Subcutaneous abdominal adipose tissue (tissue), 5 donors: ENCODE measurements at regions not wholly inside any gene's neighbourhood (a gene's known extent, or its start where the extent isn't known, plus 50 kb on each side); places are given as distances from the start of the nearest gene placed in this dataset.

Experiments
- H3K27ac ChIP-seq: one replicate; pipeline ENCODE4 v1.7.0; 2013; ENCODE audit warnings: low read depth, mild to moderate bottlenecking, inconsistent platforms, low read length, moderate library complexity
- H3K27me3 ChIP-seq, 5 donors: one replicate each; pipeline ENCODE4 v1.7.0; 2013; ENCODE audit warnings: low read length in 5 of 5, inconsistent platforms in 1 of 5; ENCODE audit not compliant: control insufficient read depth in 5 of 5, insufficient read depth in 4 of 5
- H3K36me3 ChIP-seq, 5 donors: one replicate each; pipeline ENCODE4 v1.7.0; 2013; ENCODE audit warnings: low read length in 5 of 5; ENCODE audit not compliant: control insufficient read depth in 5 of 5, insufficient read depth in 5 of 5
- H3K4me1 ChIP-seq, 5 donors: one replicate each; pipeline ENCODE4 v1.7.0; 2013; ENCODE audit warnings: low read length in 5 of 5, mild to moderate bottlenecking in 3 of 5, moderate library complexity in 1 of 5; ENCODE audit not compliant: control insufficient read depth in 5 of 5, insufficient read depth in 5 of 5
- H3K4me3 ChIP-seq, 5 donors: one replicate each; pipeline ENCODE4 v1.7.0; 2013; ENCODE audit warnings: low read length in 5 of 5, low read depth in 1 of 5
- H3K9ac ChIP-seq, 5 donors: one replicate each; pipeline ENCODE4 v1.7.0; 2013; ENCODE audit warnings: low read length in 5 of 5, mild to moderate bottlenecking in 4 of 5, moderate library complexity in 3 of 5
- H3K9me3 ChIP-seq, 5 donors: one replicate each; pipeline ENCODE4 v1.7.0; 2013; ENCODE audit warnings: low read length in 5 of 5; ENCODE audit not compliant: control insufficient read depth in 5 of 5
- donor health status: healthy.
- donor health status: healthy.
- donor health status: healthy.
- donor health status: healthy.
- donor health status: healthy.

DNA sequence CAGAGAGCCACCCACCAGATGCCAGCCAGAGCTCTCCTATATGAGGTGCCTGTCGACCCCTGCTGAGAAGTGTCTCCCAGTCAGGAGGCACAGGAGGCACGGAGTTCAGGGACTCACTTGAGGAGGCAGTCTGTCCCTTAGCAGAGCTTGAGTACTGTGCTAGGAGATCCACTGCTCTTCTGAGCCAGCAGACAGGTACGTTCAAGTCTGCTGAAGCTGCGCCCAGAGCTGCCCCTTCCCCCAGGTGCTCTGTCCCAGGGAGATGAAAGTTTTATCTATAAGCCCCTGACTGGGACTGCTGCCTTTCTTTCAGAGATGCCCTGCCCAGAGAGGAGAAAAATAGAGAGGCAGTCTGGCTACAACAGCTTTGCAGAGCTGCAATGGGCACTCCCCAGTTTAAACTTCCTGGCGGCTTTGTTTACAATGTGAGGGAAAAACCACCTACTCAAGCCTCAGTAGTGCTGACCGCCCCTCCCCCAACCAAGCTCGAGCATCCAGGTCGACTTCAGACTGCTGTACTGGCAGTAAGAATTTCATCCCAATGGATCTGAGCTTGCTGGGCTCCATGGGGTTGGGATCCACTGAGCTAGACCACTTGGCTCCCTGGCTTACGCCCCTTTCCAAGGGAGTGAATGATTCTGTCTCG lies 146.7 kb upstream of the USP15 start:
- no peak overlapping the region for H3K4me3 ChIP-seq
- H3K9me3 ChIP-seq = no peaks in the 10 kb centered on the region
- H3K36me3 ChIP-seq = no peaks in the 10 kb centered on the region
- no peak overlapping the region for H3K9ac ChIP-seq
- no peak overlapping the region for H3K27ac ChIP-seq
- H3K27me3 ChIP-seq = no peaks in the 10 kb centered on the region
- H3K4me1 ChIP-seq = no peaks in the 10 kb centered on the region

DNA sequence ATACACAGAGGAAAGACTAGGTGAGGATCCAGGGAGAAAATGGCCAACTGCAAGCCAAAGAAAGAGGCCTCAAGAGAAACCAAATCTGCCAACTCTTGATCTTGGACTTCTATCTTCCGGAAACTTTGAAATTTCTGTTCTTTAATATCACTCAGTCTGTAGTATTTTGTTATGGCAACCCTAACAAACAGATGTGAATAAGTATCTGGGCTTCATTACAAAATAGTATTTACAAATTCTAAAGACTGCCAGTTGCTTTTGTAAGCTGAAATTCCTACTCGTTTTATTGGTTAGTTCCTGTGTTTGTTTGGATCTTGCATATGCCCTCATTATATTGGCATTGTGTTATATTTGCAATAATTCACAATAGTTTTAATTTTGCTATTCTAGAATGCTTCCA lies 143.2 kb upstream of the USP15 start:
- H3K9ac ChIP-seq = no peak overlapping the region
- H3K4me3 ChIP-seq = no peak overlapping the region
- no peaks in the 10 kb centered on the region for H3K27me3 ChIP-seq
- no peaks in the 10 kb centered on the region for H3K36me3 ChIP-seq
- no peaks in the 10 kb centered on the region for H3K4me1 ChIP-seq
- no peaks in the 10 kb centered on the region for H3K9me3 ChIP-seq
- no peak overlapping the region for H3K27ac ChIP-seq

DNA sequence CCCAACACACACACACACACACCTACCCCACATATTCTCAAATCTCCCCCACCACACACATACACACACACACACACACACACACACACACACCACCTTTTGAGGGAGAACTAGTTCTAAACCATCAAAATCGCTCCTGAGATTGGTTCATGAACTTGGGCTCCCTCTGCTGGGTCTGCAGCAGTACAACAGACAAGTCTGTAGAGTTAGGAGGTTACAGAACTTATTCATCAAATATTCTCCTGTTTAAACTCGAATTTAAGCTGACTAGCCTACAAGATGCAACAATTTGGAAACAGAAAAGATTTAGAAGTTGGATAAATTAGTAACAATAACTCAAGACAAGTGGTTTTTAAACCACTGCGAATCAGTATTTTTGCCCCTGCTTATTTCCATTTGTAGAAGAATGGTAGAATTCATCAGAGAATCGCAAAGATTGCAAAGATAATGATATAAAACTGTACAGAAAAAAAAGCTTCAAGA lies 136.4 kb upstream of the USP15 start:
- no peaks in the 10 kb centered on the region for H3K27me3 ChIP-seq
- peaks cover 0 to 5% (median 0%) of the 10 kb centered on the region in 5 donors for H3K4me1 ChIP-seq
- H3K36me3 ChIP-seq = no peaks in the 10 kb centered on the region
- no peak overlapping the region for H3K27ac ChIP-seq
- no peaks in the 10 kb centered on the region for H3K9me3 ChIP-seq
- H3K4me3 ChIP-seq = no peak overlapping the region
- no peak overlapping the region for H3K9ac ChIP-seq

DNA sequence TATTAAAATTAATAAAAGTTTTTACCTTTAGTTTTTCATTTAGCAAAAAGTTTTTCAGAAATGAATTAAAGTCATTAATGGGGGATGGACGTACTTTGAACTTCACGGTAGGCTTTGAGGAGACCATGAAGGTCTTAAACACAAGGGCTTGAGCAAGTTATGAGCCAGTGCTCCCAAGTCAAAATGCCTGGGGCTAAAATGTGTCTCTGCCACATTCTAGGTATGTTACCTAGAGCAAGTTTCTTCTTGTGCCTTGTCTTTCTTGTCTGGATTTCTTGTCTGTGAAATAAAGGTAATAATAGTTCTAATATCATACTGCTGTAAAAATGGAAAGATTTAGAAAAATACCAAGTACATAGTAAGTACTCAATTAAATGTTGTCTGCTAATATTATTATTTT lies 132.7 kb upstream of the USP15 start:
- no peak overlapping the region for H3K27ac ChIP-seq
- H3K4me1 ChIP-seq = peaks cover 0 to 5% (median 0%) of the 10 kb centered on the region in 5 donors
- H3K27me3 ChIP-seq = no peaks in the 10 kb centered on the region
- H3K4me3 ChIP-seq = no peak overlapping the region
- H3K36me3 ChIP-seq = no peaks in the 10 kb centered on the region
- H3K9me3 ChIP-seq = no peaks in the 10 kb centered on the region
- no peak overlapping the region for H3K9ac ChIP-seq

DNA sequence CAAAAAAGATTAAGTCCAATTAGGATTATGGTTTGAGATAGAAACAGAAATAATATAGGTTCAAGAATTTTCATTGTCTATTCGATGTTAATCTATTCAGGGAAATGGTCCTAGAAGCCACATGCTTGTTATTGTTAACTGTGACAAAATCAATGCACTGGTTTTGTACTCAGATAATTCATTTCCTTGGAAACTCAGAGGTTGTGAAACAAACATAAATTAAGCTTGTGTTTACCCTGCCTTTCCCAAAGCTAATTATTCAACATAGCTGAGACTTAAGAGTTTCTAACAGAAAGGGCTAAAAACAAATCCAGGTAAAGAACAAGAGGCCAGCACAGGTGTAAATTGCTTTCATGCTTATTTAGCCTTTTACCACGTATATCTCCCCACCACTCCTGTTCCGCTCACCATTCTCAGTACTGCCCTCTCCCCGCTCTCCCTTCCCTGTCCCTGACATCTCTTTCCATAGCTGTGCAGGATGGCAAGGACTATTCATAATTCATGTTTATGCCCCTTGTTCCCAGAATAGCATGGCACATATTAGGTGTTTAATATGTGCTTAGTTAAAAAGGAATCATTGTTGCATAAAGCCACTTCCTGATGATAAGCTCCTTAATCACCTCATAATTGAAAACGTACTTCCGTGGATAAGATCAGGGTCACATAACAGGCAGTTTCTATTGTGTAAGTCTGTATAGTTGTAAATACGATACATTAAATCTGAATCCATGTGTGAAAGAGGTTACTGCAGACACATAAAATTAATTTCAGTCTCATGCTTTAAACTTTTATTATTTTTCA lies 131.8 kb upstream of the USP15 start:
- Histone ChIP-seq H3K36me3 (no peaks in the 10 kb centered on the region), H3K9me3 (no peaks in the 10 kb centered on the region), H3K4me1 (peaks cover 0 to 5% (median 0%) of the 10 kb centered on the region in 5 donors), H3K9ac (no peak overlapping the region), H3K4me3 (no peak overlapping the region), H3K27ac (no peak overlapping the region), H3K27me3 (peaks cover 0 to 2% (median 0%) of the 10 kb centered on the region in 5 donors)

DNA sequence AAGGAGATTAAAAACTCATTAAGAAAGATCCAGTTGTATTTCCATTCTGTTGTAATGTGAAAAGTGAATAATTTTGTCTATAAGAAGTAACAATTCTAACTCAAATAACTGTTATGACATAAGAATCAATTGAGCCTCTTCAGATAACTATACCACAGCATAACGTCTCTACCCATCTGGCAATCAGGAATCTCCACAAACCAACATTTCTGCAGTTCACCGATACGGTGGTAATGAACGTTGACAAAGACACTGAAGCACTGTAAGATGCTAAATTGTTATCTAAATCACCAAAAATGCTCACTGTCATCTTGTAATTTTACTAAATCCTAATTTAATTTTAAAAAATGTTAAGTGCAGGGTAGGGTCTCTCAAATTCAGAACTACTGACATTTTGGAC lies 130.9 kb upstream of the USP15 start:
- Histone ChIP-seq H3K27me3 (peaks cover 0 to 2% (median 0%) of the 10 kb centered on the region in 5 donors), H3K27ac (no peak overlapping the region), H3K36me3 (no peaks in the 10 kb centered on the region), H3K4me3 (no peak overlapping the region), H3K4me1 (peaks cover 0 to 5% (median 0%) of the 10 kb centered on the region in 5 donors), H3K9ac (no peak overlapping the region), H3K9me3 (no peaks in the 10 kb centered on the region)

DNA sequence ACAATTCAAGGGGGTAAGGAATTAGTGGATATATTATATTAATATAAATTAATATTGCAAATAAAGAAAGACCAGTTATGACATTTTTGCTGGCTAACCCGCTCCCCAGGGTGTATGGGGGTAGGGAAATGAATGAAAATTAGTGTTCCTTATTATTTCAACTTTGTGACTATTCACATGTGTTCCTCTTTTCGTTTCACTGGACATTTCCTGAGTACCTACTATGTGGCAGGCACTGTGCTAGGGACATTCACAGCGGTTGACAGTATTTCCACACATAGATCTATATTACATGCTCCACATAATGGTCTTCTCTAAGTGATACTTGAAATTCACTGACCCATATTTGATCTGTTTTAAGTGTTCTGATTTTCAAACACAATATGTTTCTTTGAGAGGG lies 129.8 kb upstream of the USP15 start:
- H3K4me1 ChIP-seq = peaks cover 0 to 5% (median 0%) of the 10 kb centered on the region in 5 donors
- no peak overlapping the region for H3K27ac ChIP-seq
- H3K4me3 ChIP-seq = no peak overlapping the region
- H3K36me3 ChIP-seq = no peaks in the 10 kb centered on the region
- peaks cover 0 to 2% (median 0%) of the 10 kb centered on the region in 5 donors for H3K27me3 ChIP-seq
- H3K9me3 ChIP-seq = no peaks in the 10 kb centered on the region
- no peak overlapping the region for H3K9ac ChIP-seq

DNA sequence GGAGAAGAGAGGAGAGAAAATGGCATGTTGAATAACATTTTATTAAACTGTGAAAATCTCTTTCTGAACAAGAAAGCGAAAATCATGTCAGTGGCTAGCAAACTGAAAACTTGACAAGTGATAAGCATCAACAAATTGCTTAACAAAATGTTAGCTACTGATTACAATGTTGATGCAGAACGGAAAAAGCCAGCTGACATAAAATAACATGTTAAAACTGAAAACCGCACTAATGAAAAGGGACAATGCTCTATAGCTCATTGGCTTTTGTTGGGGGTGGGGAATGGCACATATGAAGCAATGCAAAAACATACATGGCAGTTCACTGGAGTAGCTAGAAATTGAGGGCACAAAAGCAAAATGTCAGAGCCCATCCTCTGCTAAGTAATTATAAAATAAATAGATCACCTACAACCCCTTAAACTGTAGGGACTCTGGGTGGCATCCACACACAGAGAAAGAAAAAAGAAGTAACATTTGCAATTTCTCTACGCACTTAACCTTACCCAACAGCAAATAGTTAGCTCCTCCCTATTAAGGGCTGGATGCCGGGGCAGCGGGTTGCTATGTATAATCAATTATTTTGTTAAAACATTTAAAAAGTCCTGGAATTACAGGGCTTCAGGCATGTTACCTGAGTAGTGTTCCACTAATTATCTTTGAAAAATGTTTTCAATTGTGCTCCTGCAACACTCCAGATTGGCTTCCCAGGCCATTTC lies 129.2 kb upstream of the USP15 start:
- Histone ChIP-seq H3K9ac (no peak overlapping the region), H3K36me3 (no peaks in the 10 kb centered on the region), H3K4me3 (no peak overlapping the region), H3K4me1 (peaks cover 0 to 5% (median 0%) of the 10 kb centered on the region in 5 donors), H3K27ac (no peak overlapping the region), H3K9me3 (no peaks in the 10 kb centered on the region), H3K27me3 (peaks cover 0 to 2% (median 0%) of the 10 kb centered on the region in 5 donors)

DNA sequence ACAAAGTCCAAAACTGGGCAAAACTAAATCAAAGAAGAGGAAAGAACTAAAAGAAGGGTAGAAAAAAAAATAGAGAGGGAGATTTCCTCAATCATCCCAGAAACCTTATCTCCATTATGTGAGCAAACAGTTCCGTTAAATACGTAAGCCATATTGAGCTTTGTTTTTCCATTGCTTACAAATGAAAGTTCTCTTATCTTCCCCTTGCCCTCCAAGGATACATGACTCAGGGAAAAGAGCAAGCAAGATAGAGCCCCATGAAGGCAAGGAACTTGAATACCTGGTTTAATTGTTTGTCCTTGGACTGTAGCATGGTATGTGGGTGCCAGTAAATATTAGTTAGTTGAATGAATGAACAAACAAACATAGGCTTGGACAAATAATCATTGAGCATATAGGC lies 126.8 kb upstream of the USP15 start:
- Histone ChIP-seq H3K27me3 (peaks cover 0 to 2% (median 0%) of the 10 kb centered on the region in 5 donors), H3K9me3 (no peaks in the 10 kb centered on the region), H3K27ac (no peak overlapping the region), H3K4me1 (peaks cover 0 to under 1% (median 0%) of the 10 kb centered on the region in 5 donors), H3K9ac (no peak overlapping the region), H3K4me3 (no peak overlapping the region), H3K36me3 (no peaks in the 10 kb centered on the region)
